Loucy (cell line): ENCODE measurements at regions not wholly inside any gene's neighbourhood (a gene's known extent, or its start where the extent isn't known, plus 50 kb on each side); places are given as distances from the start of the nearest gene placed in this dataset.

Experiments used
- H2AFZ ChIP-seq: fragments of 200-600 bp; sonication (generic); 2 replicates; pipeline ENCODE4 v1.6.0; 2016; ENCODE audit warnings: antibody characterized with exemption, mild to moderate bottlenecking, low read length, moderate library complexity
- H3F3A ChIP-seq: fragments of 200-600 bp; 2 replicates; pipeline ENCODE4 v1.6.0; 2016; ENCODE audit warnings: antibody characterized with exemption, low read depth, mild to moderate bottlenecking
- H3K27me3 ChIP-seq: fragments of 200-600 bp; sonication (generic); 2 replicates; pipeline ENCODE4 v1.6.1; 2014; ENCODE audit warnings: low read length, mild to moderate bottlenecking; ENCODE audit not compliant: insufficient read depth, poor library complexity, severe bottlenecking
- H3K36me3 ChIP-seq: fragments of 200-600 bp; sonication (generic); 2 replicates; pipeline ENCODE4 v1.6.1; 2016; ENCODE audit warnings: low read length; ENCODE audit not compliant: insufficient read depth
- H3K4me1 ChIP-seq: fragments of 200-600 bp; sonication (generic); 2 replicates; pipeline ENCODE4 v1.5.1; 2014; ENCODE audit warnings: low read length, mild to moderate bottlenecking; ENCODE audit not compliant: insufficient read depth, poor library complexity, severe bottlenecking
- H3K4me2 ChIP-seq: fragments of 200-600 bp; sonication (generic); 2 replicates; pipeline ENCODE4 v1.6.0; 2014; ENCODE audit warnings: antibody characterized with exemption, low read length, low read depth, mild to moderate bottlenecking; ENCODE audit not compliant: poor library complexity, severe bottlenecking
- H3K4me3 ChIP-seq: fragments of 200-600 bp; sonication (generic); 2 replicates; pipeline ENCODE4 v1.5.1; 2014; ENCODE audit warnings: low read length, mild to moderate bottlenecking, mixed read lengths; ENCODE audit not compliant: poor library complexity, severe bottlenecking
- H3K79me2 ChIP-seq: fragments of 200-600 bp; sonication (generic); 2 replicates; pipeline ENCODE4 v1.6.1; 2014; ENCODE audit warnings: low read length; ENCODE audit not compliant: insufficient read depth
- H3K9ac ChIP-seq: fragments of 200-600 bp; sonication (generic); 2 replicates; pipeline ENCODE4 v1.6.0; 2014; ENCODE audit warnings: mild to moderate bottlenecking, low read depth, low read length, moderate library complexity; ENCODE audit not compliant: poor library complexity, severe bottlenecking
- H3K9me2 ChIP-seq: fragments of 200-600 bp; sonication (generic); replicated peaks from 2 replicates; pipeline ENCODE4 v1.6.1; 2016; ENCODE audit warnings: low read depth, low read length, mixed read lengths
- H3K9me3 ChIP-seq: fragments of 200-600 bp; sonication (generic); 2 replicates; pipeline ENCODE4 v1.6.1; 2014; ENCODE audit warnings: mild to moderate bottlenecking, antibody characterized with exemption, low read length, low read depth; ENCODE audit not compliant: insufficient read depth
- H4K20me1 ChIP-seq: fragments of 200-600 bp; sonication (generic); 2 replicates; pipeline ENCODE4 v1.6.0; 2014; ENCODE audit warnings: antibody characterized with exemption, low read length, mild to moderate bottlenecking; ENCODE audit not compliant: insufficient read depth, poor library complexity, severe bottlenecking
- EZH2phosphoT487 ChIP-seq: fragments of 200-600 bp; IDR thresholded peaks from 2 replicates; pipeline ENCODE4 v1.6.1; 2018; ENCODE audit warnings: antibody characterized with exemption, mild to moderate bottlenecking, moderate library complexity, borderline replicate concordance
- TF ChIP-seq, protein P1 (sequence below): fragments of 200-600 bp; sonication (generic); conservative IDR thresholded peaks from 2 replicates; pipeline ENCODE4 v1.5.1; 2014; ENCODE audit warnings: mild to moderate bottlenecking, antibody characterized with exemption, low read length

DNA sequence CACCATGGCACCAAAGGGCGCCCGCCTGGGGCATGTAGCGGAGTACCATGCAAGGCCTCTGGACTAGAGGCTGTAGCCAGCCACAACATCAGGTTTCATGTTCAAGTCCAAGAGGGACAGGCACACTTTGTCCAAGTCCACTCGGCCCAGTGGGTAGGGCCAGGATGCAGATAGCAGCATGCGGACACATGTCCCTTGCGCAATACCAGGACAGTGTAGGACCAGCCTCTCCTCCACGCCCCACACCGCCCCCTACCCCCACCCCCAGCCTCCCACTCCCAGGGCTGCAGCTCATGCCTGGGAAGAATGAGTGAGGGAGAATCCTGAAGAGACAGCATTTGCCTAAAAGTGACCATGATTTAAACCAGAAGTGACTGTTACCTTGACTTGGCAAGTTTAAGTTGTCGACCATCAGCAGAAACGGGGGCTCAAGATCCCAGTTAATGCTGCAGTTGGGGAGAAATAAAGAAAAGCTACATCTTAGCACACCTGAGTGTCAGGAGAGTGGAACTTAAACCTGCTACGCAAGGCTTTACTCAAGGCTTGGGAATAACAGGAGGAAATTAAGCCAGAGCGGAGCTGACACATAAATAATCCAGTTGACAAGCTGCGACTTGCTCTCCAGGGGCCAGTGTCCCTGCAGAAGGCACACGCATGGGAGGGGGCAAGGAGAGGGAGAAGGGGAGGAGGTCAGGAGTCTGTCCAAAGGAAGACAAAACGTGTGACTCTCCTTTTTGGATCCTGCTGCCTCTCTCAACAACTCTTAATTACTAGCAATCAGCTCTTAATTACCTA lies 221.7 kb downstream of the BCOR start:
- Histone ChIP-seq H3K79me2 (no peaks in the 10 kb centered on the region), H3K9me2 (no peaks in the 10 kb centered on the region), H3K36me3 (no peaks in the 10 kb centered on the region), H3K4me1 (peaks cover 7% of the 10 kb centered on the region), H3K9me3 (no peaks in the 10 kb centered on the region), H3K9ac (no peak overlapping the region), H3F3A (no peaks in the 10 kb centered on the region), H4K20me1 (no peaks in the 10 kb centered on the region), H2AFZ (no peak overlapping the region), H3K27me3 (no peaks in the 10 kb centered on the region), H3K4me2 (no peak overlapping the region), H3K4me3 (no peak overlapping the region)
- TF ChIP-seq, protein P1, sequence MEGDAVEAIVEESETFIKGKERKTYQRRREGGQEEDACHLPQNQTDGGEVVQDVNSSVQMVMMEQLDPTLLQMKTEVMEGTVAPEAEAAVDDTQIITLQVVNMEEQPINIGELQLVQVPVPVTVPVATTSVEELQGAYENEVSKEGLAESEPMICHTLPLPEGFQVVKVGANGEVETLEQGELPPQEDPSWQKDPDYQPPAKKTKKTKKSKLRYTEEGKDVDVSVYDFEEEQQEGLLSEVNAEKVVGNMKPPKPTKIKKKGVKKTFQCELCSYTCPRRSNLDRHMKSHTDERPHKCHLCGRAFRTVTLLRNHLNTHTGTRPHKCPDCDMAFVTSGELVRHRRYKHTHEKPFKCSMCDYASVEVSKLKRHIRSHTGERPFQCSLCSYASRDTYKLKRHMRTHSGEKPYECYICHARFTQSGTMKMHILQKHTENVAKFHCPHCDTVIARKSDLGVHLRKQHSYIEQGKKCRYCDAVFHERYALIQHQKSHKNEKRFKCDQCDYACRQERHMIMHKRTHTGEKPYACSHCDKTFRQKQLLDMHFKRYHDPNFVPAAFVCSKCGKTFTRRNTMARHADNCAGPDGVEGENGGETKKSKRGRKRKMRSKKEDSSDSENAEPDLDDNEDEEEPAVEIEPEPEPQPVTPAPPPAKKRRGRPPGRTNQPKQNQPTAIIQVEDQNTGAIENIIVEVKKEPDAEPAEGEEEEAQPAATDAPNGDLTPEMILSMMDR, result no peak
- no peak for TF ChIP-seq EZH2phosphoT487

DNA sequence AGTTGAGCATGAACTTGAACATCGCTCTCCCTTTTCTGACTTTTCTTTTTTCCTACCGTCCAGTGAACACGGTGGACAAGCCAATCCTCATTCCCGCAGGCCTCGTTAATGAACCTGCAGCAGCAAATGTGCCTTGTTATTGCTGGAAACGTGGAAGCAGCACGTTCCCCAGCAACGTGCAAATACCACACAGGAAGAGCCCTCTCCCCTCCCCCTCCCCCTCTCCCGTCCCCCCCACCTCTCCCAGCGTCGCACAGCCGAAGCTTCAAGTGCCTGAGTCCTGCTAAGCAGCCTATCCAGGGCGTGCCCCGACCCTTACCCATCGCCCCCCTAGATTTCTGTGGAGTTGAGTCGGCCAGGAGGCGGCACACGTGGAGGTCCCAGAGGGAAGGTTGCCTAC lies 219.9 kb downstream of the BCOR start:
- H3K4me3 ChIP-seq, result no peak overlapping the region

DNA sequence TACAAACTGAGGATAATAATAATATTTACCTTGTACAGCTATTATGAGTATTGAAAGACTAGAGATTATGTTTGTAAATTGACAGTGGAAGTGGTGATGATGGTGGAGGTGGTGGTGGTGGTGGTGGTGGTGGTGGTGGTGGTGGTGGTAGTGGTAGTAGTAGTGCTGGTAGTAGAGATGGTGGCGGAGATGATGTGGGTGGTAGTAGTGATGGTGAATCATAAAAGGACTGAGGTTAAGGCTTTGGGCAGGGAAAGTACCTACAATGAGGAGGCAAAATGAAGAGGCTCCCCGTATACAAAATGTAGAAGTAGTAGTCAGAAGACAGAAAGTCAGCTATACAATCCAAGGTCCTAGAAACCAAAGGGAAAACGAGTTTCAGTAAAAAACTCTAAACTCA lies 214.1 kb downstream of the BCOR start:
- H3K4me3 ChIP-seq, result no peak overlapping the region
- H3K9me2 ChIP-seq, result no peaks in the 10 kb centered on the region
- TF ChIP-seq, protein P1, result no peak
- TF ChIP-seq EZH2phosphoT487, result no peak
- no peaks in the 10 kb centered on the region for H3F3A ChIP-seq
- H3K4me2 ChIP-seq, result no peak overlapping the region
- H3K9ac ChIP-seq, result no peak overlapping the region
- H3K9me3 ChIP-seq, result no peaks in the 10 kb centered on the region
- no peaks in the 10 kb centered on the region for H3K79me2 ChIP-seq
- H3K36me3 ChIP-seq, result no peaks in the 10 kb centered on the region
- H4K20me1 ChIP-seq, result no peaks in the 10 kb centered on the region
- no peaks in the 10 kb centered on the region for H3K4me1 ChIP-seq
- H2AFZ ChIP-seq, result no peak overlapping the region
- no peaks in the 10 kb centered on the region for H3K27me3 ChIP-seq

More for the DNA sequence above, 219.9 kb downstream of the BCOR start:
- H3K27me3 ChIP-seq, result no peaks in the 10 kb centered on the region
- no peaks in the 10 kb centered on the region for H4K20me1 ChIP-seq
- no peak overlapping the region for H3K9ac ChIP-seq
- no peaks in the 10 kb centered on the region for H3F3A ChIP-seq
- no peaks in the 10 kb centered on the region for H3K79me2 ChIP-seq
- H3K9me2 ChIP-seq, result no peaks in the 10 kb centered on the region
- H3K4me1 ChIP-seq, result peaks cover 4% of the 10 kb centered on the region
- no peaks in the 10 kb centered on the region for H3K9me3 ChIP-seq
- TF ChIP-seq, protein P1, result no peak
- TF ChIP-seq EZH2phosphoT487, result no peak
- H3K4me2 ChIP-seq, result no peak overlapping the region
- no peaks in the 10 kb centered on the region for H3K36me3 ChIP-seq
- H2AFZ ChIP-seq, result no peak overlapping the region
